Right lobe of liver (tissue), 4 donors: ENCODE measurements at regions not wholly inside any gene's neighbourhood (a gene's known extent, or its start where the extent isn't known, plus 50 kb on each side); places are given as distances from the start of the nearest gene placed in this dataset.

Experiments
- CTCF ChIP-seq, 4 donors: fragments of 200-600 bp in 3 of 4; fragments of 450-650 bp in 1 of 4; IDR thresholded peaks; one replicate each; pipeline versions ENCODE4 v1.5.1 to v1.8.0; 2016 to 2022; ENCODE audit warnings: antibody characterized with exemption in 4 of 4, mild to moderate bottlenecking in 2 of 4
- POLR2A ChIP-seq: fragments of 450-650 bp; IDR thresholded peaks from one replicate; pipeline ENCODE4 v1.6.1; 2017; ENCODE audit warnings: antibody characterized with exemption, mild to moderate bottlenecking
- donor health status: DM: no; HTN: no; CAD: no.
- donor health status: DM: no; HTN: no; CAD: no.
- donor health status: DM: no; HTN: yes; CAD: no.

GRCh38 chrX:40467454-40467853, 113.3 kb upstream of the ATP6AP2 start:
- no peak for TF ChIP-seq CTCF (IDR thresholded peaks at IDR 0.05)
- no peak for TF ChIP-seq POLR2A
